ENCODE measurements at regions not wholly inside any gene's neighbourhood (a gene's known extent, or its start where the extent isn't known, plus 50 kb on each side); places are given as distances from the start of the nearest gene placed in this dataset.

- Histone ChIP-seq H2BK15ac (ENCODE audit: low read depth, low read length) (no peak overlapping the region), H3K4me2 (ENCODE audit: low read depth, low read length) (no peak overlapping the region), H3K79me1 (ENCODE audit: low read depth in 1 of 2, low read length in 2 of 2) (no peaks in the 10 kb centered on the region), H3K18ac (ENCODE audit: low read depth, low read length) (no peak overlapping the region), H3K9me3 (ENCODE audit: control insufficient read depth, insufficient read depth, low read length) (no peaks in the 10 kb centered on the region), H2BK120ac (ENCODE audit: low read depth, low read length) (peak overlapping the region; percentile 64), H3K27ac (ENCODE audit: insufficient read depth, low read length) (no peak overlapping the region), H4K91ac (ENCODE audit: insufficient read depth, low read depth, low read length) (no peak overlapping the region), H3K14ac (replicated peaks; ENCODE audit: low read depth, low read length) (no peak overlapping the region), H2AFZ (replicated peaks; ENCODE audit: low read length, poor library complexity) (no peak overlapping the region), H3K36me3 (ENCODE audit: control insufficient read depth, insufficient read depth, low read length) (no peaks in the 10 kb centered on the region), H3K9me1 (ENCODE audit: insufficient read depth, low read length) (peaks cover 8% of the 10 kb centered on the region), H2AK5ac (ENCODE audit: low read depth, low read length) (no peak overlapping the region), H3K56ac (ENCODE audit: extremely low read depth, insufficient read depth, low read length) (no peak overlapping the region), H2AK9ac (replicated peaks; ENCODE audit: low read depth, low read length, poor library complexity) (no peak overlapping the region), H4K20me1 (ENCODE audit: insufficient read depth, low read length) (no peaks in the 10 kb centered on the region), H3K9ac (ENCODE audit: low read depth, low read length) (no peak overlapping the region), H3K23ac (ENCODE audit: low read depth, low read length) (no peak overlapping the region), H3K4ac (ENCODE audit: low read depth, low read length) (peak overlapping the region; percentile 16; the same call in 1 of the 2 replicates), H2BK20ac (ENCODE audit: low read depth, low read length) (no peak overlapping the region), H2BK5ac (ENCODE audit: low read depth, low read length, poor library complexity, severe bottlenecking) (peak overlapping the region; percentile 70), H3K27me3 (ENCODE audit: control insufficient read depth, insufficient read depth, low read length) (no peaks in the 10 kb centered on the region), H3K4me3 (ENCODE audit: insufficient read depth, low read depth, low read length) (no peak overlapping the region), H4K5ac (ENCODE audit: low read depth, low read length) (no peak overlapping the region), H4K8ac (ENCODE audit: low read depth in 2 of 2, low read length in 2 of 2) (no peak overlapping the region; a peak in 1 of 4 replicates), H3K4me1 (ENCODE audit: control insufficient read depth, insufficient read depth, low read length) (peaks cover 13% of the 10 kb centered on the region)
- CTCF ChIA-PET, result no interaction called here
- POLR2A ChIA-PET (ENCODE audit: unreplicated experiment), result no interaction called here
- dilution Hi-C loops (cut with HindIII; ENCODE audit: low sequenced_read_pairs, unreplicated experiment) (no loop called here), intact Hi-C loops (cut with micrococcal nuclease) (no loop called here), in situ Hi-C loops (cut with MboI; ENCODE audit: low sequenced_read_pairs) (no loop called here)
- DNase-seq, result peak; percentile 7
- ATAC-seq (ENCODE audit: low read depth), result no peak
- WGBS, 2 experiments (ENCODE audit: extremely low coverage in 2 of 2, insufficient read length in 1 of 2), result no CpG with 5 or more reads among the region's 1 CpG
- BruUV-seq (replicated peaks), result no TSS peak
- no peak for TF ChIP-seq CTCF (conservative IDR thresholded peaks at IDR 0.05; ENCODE audit: low read depth, low read length)
- no peak for TF ChIP-seq USF2 (IDR thresholded peaks at IDR 0.05; ENCODE audit: low read depth, low read length)
- TF ChIP-seq BHLHE40 (IDR thresholded peaks at IDR 0.05; ENCODE audit: low read depth, low read length), result no peak
- TF ChIP-seq MAFK (IDR thresholded peaks at IDR 0.05; ENCODE audit: low read depth, low read length), result no peak
- TF ChIP-seq CHD1 (IDR thresholded peaks at IDR 0.05; ENCODE audit: low read depth, low read length), result no peak
- no peak for TF ChIP-seq RFX5 (IDR thresholded peaks at IDR 0.05; ENCODE audit: low read depth, low read length)
- no peak for TF ChIP-seq NFE2L2 (IDR thresholded peaks at IDR 0.05; ENCODE audit: low read depth, low read length)
- TF ChIP-seq ELK1 (IDR thresholded peaks at IDR 0.05; ENCODE audit: borderline replicate concordance, low read depth, low read length), result no peak
- no peak for TF ChIP-seq CEBPB (IDR thresholded peaks at IDR 0.05; ENCODE audit: low read depth, low read length)
- TF ChIP-seq RCOR1 (IDR thresholded peaks at IDR 0.05; ENCODE audit: insufficient replicate concordance, low read length), result no peak
- TF ChIP-seq RAD21 (IDR thresholded peaks at IDR 0.05; ENCODE audit: low read length), result no peak
- no peak for TF ChIP-seq FOS (IDR thresholded peaks at IDR 0.05; ENCODE audit: low read depth, low read length)
- no peak for TF ChIP-seq POLR2A (IDR thresholded peaks at IDR 0.05; ENCODE audit: low read depth, low read length)
- no peak for TF ChIP-seq SMC3 (IDR thresholded peaks at IDR 0.05; ENCODE audit: low read depth, low read length)
These were observed 707.8 kb upstream of the GOLIM4 start for GRCh38 chr3:168803536-168803935.
